ENCODE measurements at regions not wholly inside any gene's neighbourhood (a gene's known extent, or its start where the extent isn't known, plus 50 kb on each side); places are given as distances from the start of the nearest gene placed in this dataset.

GRCh38 chr15:47496343-47497185 is 220.7 kb upstream of the SEMA6D start:
- intact Hi-C loops (cut with DNase I), result no loop called here
- DNase-seq, result no peak

- intact Hi-C loops (cut with DNase I), result no loop called here
- DNase-seq, result no peak
Observed at GRCh38 chr15:47500842-47501241, 216.5 kb upstream of the SEMA6D start.

- intact Hi-C loops (cut with DNase I), result no loop called here
- no peak for DNase-seq
Observed at GRCh38 chr15:47502041-47502440, 215.3 kb upstream of the SEMA6D start.

GRCh38 chr15:47503876-47504275 is 213.4 kb upstream of the SEMA6D start:
- intact Hi-C loops (cut with DNase I), result no loop called here
- DNase-seq, result peak in 2 of 42 donors; percentile 1 to 16

GRCh38 chr15:47504624-47505256 is 212.6 kb upstream of the SEMA6D start:
- DNase-seq, result peak in 16 of 42 donors; percentile 3 to 49 (median 20)
- intact Hi-C loops (cut with DNase I), result no loop called here

GRCh38 chr15:47505712-47506328 is 211.5 kb upstream of the SEMA6D start:
- intact Hi-C loops (cut with DNase I), result no loop called here
- DNase-seq, result peak in 36 of 42 donors; percentile 6 to 91 (median 58)

GRCh38 chr15:47506329-47507100 is 210.8 kb upstream of the SEMA6D start:
- intact Hi-C loops (cut with DNase I), result no loop called here
- DNase-seq, result no peak

GRCh38 chr15:47507221-47507985 is 209.9 kb upstream of the SEMA6D start:
- DNase-seq, result peak in 1 of 42 donors; percentile 15
- intact Hi-C loops (cut with DNase I), result no loop called here

GRCh38 chr15:47511261-47511660 is 206.0 kb upstream of the SEMA6D start:
- intact Hi-C loops (cut with DNase I), result no loop called here
- no peak for DNase-seq

- no peak for DNase-seq
- intact Hi-C loops (cut with DNase I), result no loop called here
Observed at GRCh38 chr15:47513471-47513870, 203.8 kb upstream of the SEMA6D start.

- no peak for DNase-seq
- intact Hi-C loops (cut with DNase I), result no loop called here
Observed at GRCh38 chr15:47514200-47514652, 203.1 kb upstream of the SEMA6D start.

GRCh38 chr15:47516558-47516957 is 200.7 kb upstream of the SEMA6D start:
- intact Hi-C loops (cut with DNase I), result no loop called here
- no peak for DNase-seq

GRCh38 chr15:47516972-47517371 is 200.3 kb upstream of the SEMA6D start:
- intact Hi-C loops (cut with DNase I), result no loop called here

GRCh38 chr15:47517737-47518136 is 199.6 kb upstream of the SEMA6D start:
- DNase-seq, result no peak

More at GRCh38 chr15:47516972-47517371, 200.3 kb upstream of the SEMA6D start:
- no peak for DNase-seq

GRCh38 chr15:47523681-47524475 is 193.4 kb upstream of the SEMA6D start:
- intact Hi-C loops (cut with DNase I), result no loop called here
- DNase-seq, result no peak

More at GRCh38 chr15:47517737-47518136, 199.6 kb upstream of the SEMA6D start:
- intact Hi-C loops (cut with DNase I), result no loop called here

- DNase-seq, result no peak
- intact Hi-C loops (cut with DNase I), result no loop called here
Observed at GRCh38 chr15:47529241-47529640, 188.1 kb upstream of the SEMA6D start.

- no peak for DNase-seq
- intact Hi-C loops (cut with DNase I), result no loop called here
Observed at GRCh38 chr15:47534673-47535072, 182.6 kb upstream of the SEMA6D start.

- intact Hi-C loops (cut with DNase I), result no loop called here
- DNase-seq, result no peak
Observed at GRCh38 chr15:47541562-47541961, 175.7 kb upstream of the SEMA6D start.
